GM19397 (cell line): ENCODE measurements at regions not wholly inside any gene's neighbourhood (a gene's known extent, or its start where the extent isn't known, plus 50 kb on each side); places are given as distances from the start of the nearest gene placed in this dataset.
"Not testable (repeated sequence)": the region's sequence is repeated elsewhere in the genome, so short reads cannot be mapped to it uniquely, and the experiment has no call there.

ENCODE experiments used
- ATAC-seq: cut with Tn5 transposase; IDR thresholded peaks from one replicate; pipeline ENCODE4 v1.9.1; 2021; ENCODE audit warnings: mild to moderate bottlenecking, moderate library complexity; ENCODE audit not compliant: unreplicated experiment

- no peak for ATAC-seq
These were observed 488.3 kb upstream of the SPRED2 start for GRCh38 chr2:65920659-65921058.

GRCh38 chr2:65919550-65920188 is 487.3 kb upstream of the SPRED2 start:
- no peak for ATAC-seq

- ATAC-seq: no peak
These were observed 486.4 kb upstream of the SPRED2 start for GRCh38 chr2:65918760-65919187.

GRCh38 chr2:65917986-65918385 is 485.6 kb upstream of the SPRED2 start:
- ATAC-seq: no peak

- no peak for ATAC-seq
These were observed 484.4 kb upstream of the SPRED2 start for GRCh38 chr2:65916785-65917295.

GRCh38 chr2:65916177-65916576 is 483.8 kb upstream of the SPRED2 start:
- no peak for ATAC-seq

- ATAC-seq: no peak
These were observed 482.9 kb upstream of the SPRED2 start for GRCh38 chr2:65915273-65915672.

- no peak for ATAC-seq
These were observed 481.9 kb upstream of the SPRED2 start for GRCh38 chr2:65914244-65914786.

- ATAC-seq: no peak
These were observed 481.4 kb upstream of the SPRED2 start for GRCh38 chr2:65913813-65914212.

GRCh38 chr2:65901756-65902155 is 469.4 kb upstream of the SPRED2 start:
- no peak for ATAC-seq

GRCh38 chr2:65896446-65896845 is 464.0 kb upstream of the SPRED2 start:
- no peak for ATAC-seq

- ATAC-seq: not testable (repeated sequence)
These were observed 457.7 kb upstream of the SPRED2 start for GRCh38 chr2:65890131-65890530.

GRCh38 chr2:65885266-65885665 is 452.9 kb upstream of the SPRED2 start:
- ATAC-seq: no peak

- no peak for ATAC-seq
These were observed 449.2 kb upstream of the SPRED2 start for GRCh38 chr2:65881592-65881991.

GRCh38 chr2:65880436-65880835 is 448.0 kb upstream of the SPRED2 start:
- ATAC-seq: no peak

- no peak for ATAC-seq
These were observed 445.6 kb upstream of the SPRED2 start for GRCh38 chr2:65878011-65878340.

GRCh38 chr2:65877331-65878010 is 445.1 kb upstream of the SPRED2 start:
- no peak for ATAC-seq

- ATAC-seq: no peak
These were observed 443.7 kb upstream of the SPRED2 start for GRCh38 chr2:65876114-65876513.

GRCh38 chr2:65870826-65871225 is 438.4 kb upstream of the SPRED2 start:
- no peak for ATAC-seq

- no peak for ATAC-seq
These were observed 436.9 kb upstream of the SPRED2 start for GRCh38 chr2:65869296-65869695.

- ATAC-seq: no peak
These were observed 435.8 kb upstream of the SPRED2 start for GRCh38 chr2:65868177-65868576.

- ATAC-seq: no peak
These were observed 435.0 kb upstream of the SPRED2 start for GRCh38 chr2:65867446-65867845.
